ENCODE measurements at regions not wholly inside any gene's neighbourhood (a gene's known extent, or its start where the extent isn't known, plus 50 kb on each side); places are given as distances from the start of the nearest gene placed in this dataset.

GRCh38 chr9:33742519-33742918 lies 52.8 kb upstream of the PRSS3 start:
- H3K27ac ChIP-seq, result no peak overlapping the region
- TF ChIP-seq POLR2AphosphoS5 (IDR thresholded peaks at IDR 0.05), result no peak
- TF ChIP-seq POLR2A (IDR thresholded peaks at IDR 0.05), result no peak
- TF ChIP-seq EP300 (IDR thresholded peaks at IDR 0.05), result no peak
- no peak for TF ChIP-seq CTCF (IDR thresholded peaks at IDR 0.05)
- WGBS, 2 donors, result 82 to 89% methylated on average over 2 of the region's 2 CpGs
- H3K9me3 ChIP-seq, result peaks cover 0 to 4% (median 0%) of the 10 kb centered on the region in 4 donors
- ATAC-seq (ENCODE audit: low FRiP score in 2 of 2) (no peak), DNase-seq (no peak)
- H3K4me1 ChIP-seq, result no peaks in the 10 kb centered on the region
- no peaks in the 10 kb centered on the region for H3K36me3 ChIP-seq
- no peaks in the 10 kb centered on the region for H3K27me3 ChIP-seq
- no peak overlapping the region for H3K4me3 ChIP-seq

Small RNA genes lying in the stretch of these regions (small RNA-seq; reads per million reads assigned to genes)
- 0 reads per million in 4 donors for gene TRBV22OR9-2
- 0 reads per million in 4 donors for gene TRBV26OR9-2

Measured in upper lobe of left lung (tissue), 6 donors.